Hematopoietic multipotent progenitor cell treated with erythropoietin and hydrocortisone succinate and interleukin-3 and kit ligand, for 17 days (in vitro differentiated cells): ENCODE measurements at regions not wholly inside any gene's neighbourhood (a gene's known extent, or its start where the extent isn't known, plus 50 kb on each side); places are given as distances from the start of the nearest gene placed in this dataset.

ENCODE experiments used
- DNase-seq: peaks from one replicate; pipeline ENCODE4 v3.0.0-alpha.2; 2015; ENCODE audit warnings: low spot score

- DNase-seq: no peak
These were observed 314.9 kb upstream of the TSHZ3 start for GRCh38 chr19:31664096-31664495.

- DNase-seq: no peak
These were observed 315.8 kb upstream of the TSHZ3 start for GRCh38 chr19:31664997-31665396.

DNA sequence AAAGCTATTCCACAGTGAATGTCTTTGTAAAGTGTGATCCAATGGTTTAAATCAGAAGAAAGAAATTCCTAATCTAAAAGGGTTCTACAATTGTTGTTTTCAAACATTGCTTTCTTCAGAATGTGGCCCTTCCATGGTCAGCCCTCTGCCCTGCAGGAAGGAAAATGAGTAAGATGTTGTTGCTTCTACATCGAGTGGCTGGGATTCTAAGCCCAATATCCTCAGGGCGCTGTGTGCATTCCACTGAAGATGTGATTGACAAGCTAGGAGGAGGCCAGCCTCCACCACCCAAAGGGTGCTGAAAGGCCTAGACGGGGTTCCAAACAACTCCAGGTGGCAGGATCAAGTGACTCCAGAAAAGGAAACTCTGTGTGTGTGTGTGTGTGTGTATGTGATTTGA lies 316.9 kb upstream of the TSHZ3 start:
- no peak for DNase-seq

DNA sequence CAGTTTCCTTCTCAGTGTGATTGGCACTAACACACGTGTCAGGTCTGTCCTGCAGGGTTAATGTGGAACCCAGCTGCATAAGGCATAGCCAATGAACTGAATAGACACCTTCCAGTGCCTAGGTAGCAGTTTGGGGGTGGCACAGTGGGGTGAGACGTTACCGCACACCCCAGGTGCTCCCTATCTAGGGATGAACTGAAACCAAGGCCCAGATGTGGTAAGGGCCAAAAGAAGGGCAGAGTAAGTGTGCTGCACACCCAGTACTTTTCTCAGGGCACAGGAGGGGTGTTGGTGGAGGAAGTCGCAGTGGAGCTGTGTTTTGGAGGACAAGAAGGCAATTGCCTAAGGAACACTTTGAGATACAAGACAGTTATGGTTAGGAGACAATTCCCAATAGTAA lies 317.9 kb upstream of the TSHZ3 start:
- DNase-seq: no peak

GRCh38 chr19:31668921-31669320 lies 319.7 kb upstream of the TSHZ3 start:
- DNase-seq: no peak

GRCh38 chr19:31670931-31671330 lies 321.7 kb upstream of the TSHZ3 start:
- DNase-seq: no peak

- no peak for DNase-seq
These were observed 322.3 kb upstream of the TSHZ3 start for GRCh38 chr19:31671411-31672035.

GRCh38 chr19:31674503-31675192 lies 325.4 kb upstream of the TSHZ3 start:
- no peak for DNase-seq

DNA sequence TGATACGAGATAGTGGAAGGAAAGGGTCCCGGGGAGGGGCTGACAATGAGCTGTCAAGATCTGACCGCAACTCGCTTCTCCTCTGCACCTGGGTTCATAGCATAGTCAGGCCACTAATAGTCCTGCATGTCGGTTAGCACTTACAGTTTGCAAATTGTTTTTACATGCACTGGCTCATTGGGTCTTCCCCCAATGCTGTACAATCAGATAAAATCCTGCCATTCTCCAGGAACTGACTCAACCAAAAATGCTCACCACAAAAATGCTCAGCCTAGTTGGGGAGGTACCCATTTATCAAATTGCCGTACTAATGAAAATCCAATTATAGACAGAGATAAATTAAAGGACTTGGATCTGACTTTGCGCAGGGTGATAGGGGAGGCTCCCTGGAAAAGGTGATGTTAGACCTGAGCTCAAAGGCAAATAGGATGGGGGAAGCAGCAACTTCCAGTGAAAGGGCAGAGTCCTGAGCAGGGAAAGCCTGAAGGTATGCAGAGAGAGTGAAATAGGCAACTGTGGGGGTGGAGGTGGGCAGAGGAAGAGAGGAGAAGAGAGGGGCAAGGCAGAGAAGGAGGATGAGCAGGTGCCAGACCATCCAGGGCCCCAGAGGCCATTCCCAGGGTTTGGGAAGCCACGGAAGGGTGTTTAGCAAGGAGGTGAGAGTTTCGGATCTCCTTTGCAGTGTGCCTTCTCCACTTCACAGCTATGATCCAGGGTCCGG lies 326.1 kb upstream of the TSHZ3 start:
- DNase-seq: no peak

- no peak for DNase-seq
These were observed 327.2 kb upstream of the TSHZ3 start for GRCh38 chr19:31676271-31677004.

DNA sequence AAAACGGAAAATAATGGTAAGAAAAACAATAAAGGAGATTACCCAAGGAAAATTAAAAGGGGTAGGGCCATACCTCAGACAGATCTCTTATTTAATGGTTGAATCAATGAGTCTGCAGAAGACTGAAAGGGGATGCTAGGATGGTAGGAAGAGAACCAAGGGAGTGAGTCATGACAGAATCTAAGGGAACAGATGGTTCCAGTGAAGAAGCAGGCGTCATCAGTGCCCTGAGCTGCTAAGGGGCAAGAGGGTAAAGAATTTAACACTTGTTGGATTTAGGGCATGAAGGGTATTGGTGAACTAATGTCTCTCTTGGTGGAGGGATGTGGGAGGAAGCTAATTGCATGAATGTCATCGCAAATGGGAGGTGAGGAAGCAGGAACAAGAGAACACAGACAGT lies 329.2 kb upstream of the TSHZ3 start:
- DNase-seq: no peak

DNA sequence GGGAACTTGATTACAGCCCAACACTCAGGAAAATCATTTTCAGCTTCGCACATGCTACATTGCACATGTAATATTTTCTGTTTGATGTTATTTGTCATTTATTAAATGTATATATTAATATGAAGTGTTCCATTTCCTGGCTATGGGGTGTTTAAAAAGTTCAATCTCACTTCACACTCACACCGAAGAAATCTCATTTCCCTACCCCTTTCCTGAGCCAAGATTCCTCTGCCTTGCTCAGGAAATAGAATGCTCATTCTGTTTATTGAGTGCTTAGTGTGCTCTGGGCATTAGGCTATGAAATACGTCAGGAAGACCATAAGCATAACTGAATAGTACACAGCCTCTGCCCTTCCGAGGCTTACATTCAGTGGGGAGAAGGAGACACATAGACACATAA lies 331.9 kb upstream of the TSHZ3 start:
- DNase-seq: no peak

GRCh38 chr19:31693131-31693932 lies 344.1 kb upstream of the TSHZ3 start:
- no peak for DNase-seq

- no peak for DNase-seq
These were observed 344.7 kb upstream of the TSHZ3 start for GRCh38 chr19:31693933-31694269.

GRCh38 chr19:31694761-31695160 lies 345.5 kb upstream of the TSHZ3 start:
- DNase-seq: no peak

DNA sequence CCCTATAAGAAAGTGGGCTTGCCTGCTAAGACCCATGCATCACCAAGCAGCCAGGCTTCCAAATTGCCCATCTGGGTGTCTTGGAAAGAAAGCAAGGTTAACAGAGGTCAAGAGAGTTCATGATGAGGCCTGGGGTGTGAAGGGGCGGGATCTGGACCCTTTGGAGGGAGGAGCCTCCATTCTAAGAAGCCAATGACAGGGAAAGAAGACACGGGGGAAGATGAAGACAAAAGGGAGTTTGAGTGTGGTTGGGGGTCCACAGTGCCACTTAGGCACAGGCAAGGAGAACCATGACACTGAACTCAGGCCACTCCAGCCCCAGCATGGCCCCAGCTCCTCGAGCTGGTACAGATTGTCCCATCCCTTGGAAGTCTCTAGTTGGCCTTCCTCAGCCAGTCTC lies 350.2 kb upstream of the TSHZ3 start:
- DNase-seq: no peak

- DNase-seq: no peak
These were observed 351.9 kb upstream of the TSHZ3 start for GRCh38 chr19:31701146-31701545.

- DNase-seq: no peak
These were observed 356.4 kb upstream of the TSHZ3 start for GRCh38 chr19:31705656-31706055.

- no peak for DNase-seq
These were observed 356.9 kb upstream of the TSHZ3 start for GRCh38 chr19:31706131-31706530.

GRCh38 chr19:31706691-31707620 lies 357.7 kb upstream of the TSHZ3 start:
- DNase-seq: no peak

DNA sequence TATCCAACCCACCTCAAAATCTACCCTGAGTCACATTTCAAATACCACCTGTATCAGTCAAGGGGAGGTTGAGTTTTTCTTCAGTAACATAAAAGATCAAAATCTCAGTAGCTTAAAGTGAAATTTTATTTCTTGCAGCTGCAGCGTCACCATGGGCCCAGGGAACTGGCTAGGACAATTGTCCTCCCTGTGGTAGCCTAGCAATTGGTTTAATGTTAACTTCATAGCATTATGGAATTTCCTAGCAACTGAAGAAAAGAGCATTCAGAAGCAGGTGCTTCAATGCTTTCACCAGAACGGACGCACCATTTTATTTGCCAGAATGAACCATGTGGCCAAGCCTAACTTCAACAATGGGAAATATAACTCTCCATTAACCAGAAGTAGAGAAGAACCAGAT lies 359.3 kb upstream of the TSHZ3 start:
- no peak for DNase-seq
